ENCODE measurements at regions not wholly inside any gene's neighbourhood (a gene's known extent, or its start where the extent isn't known, plus 50 kb on each side); places are given as distances from the start of the nearest gene placed in this dataset.

DNA sequence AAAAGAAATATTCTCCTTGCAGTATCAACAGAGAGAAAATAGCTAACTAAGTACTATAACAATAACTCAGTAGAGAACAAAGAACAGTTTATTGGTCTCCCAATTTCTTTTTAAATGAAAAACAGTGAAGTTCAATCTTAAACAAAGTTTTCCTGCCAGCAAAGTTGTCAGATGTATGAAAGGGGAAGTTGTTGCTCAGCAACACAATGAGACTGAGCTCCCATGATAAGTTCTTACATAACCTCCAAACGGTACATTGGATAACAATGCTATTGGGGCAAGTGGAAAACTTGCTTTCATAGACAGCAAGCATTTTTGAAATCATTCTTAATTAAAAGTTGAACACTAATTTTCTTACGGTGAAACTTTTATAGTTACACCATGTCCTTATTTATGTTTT lies 94.9 kb downstream of the ALG10B start:
- in situ Hi-C loops (cut with MboI; ENCODE audit: low sequenced_read_pairs in 4 of 4), result no loop called here
- DNase-seq (no peak), ATAC-seq (no peak)
- Histone ChIP-seq H3K27ac (no peak overlapping the region), H3K27me3 (no peaks in the 10 kb centered on the region), H3K4me3 (no peak overlapping the region), H3K36me3 (no peaks in the 10 kb centered on the region), H3K4me1 (no peaks in the 10 kb centered on the region), H3K9me3 (no peaks in the 10 kb centered on the region)
- TF ChIP-seq, protein P1, sequence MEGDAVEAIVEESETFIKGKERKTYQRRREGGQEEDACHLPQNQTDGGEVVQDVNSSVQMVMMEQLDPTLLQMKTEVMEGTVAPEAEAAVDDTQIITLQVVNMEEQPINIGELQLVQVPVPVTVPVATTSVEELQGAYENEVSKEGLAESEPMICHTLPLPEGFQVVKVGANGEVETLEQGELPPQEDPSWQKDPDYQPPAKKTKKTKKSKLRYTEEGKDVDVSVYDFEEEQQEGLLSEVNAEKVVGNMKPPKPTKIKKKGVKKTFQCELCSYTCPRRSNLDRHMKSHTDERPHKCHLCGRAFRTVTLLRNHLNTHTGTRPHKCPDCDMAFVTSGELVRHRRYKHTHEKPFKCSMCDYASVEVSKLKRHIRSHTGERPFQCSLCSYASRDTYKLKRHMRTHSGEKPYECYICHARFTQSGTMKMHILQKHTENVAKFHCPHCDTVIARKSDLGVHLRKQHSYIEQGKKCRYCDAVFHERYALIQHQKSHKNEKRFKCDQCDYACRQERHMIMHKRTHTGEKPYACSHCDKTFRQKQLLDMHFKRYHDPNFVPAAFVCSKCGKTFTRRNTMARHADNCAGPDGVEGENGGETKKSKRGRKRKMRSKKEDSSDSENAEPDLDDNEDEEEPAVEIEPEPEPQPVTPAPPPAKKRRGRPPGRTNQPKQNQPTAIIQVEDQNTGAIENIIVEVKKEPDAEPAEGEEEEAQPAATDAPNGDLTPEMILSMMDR (IDR thresholded peaks at IDR 0.05 in 4 of 5, conservative IDR thresholded peaks at IDR 0.05 in 1 of 5), result no peak
- no peak for TF ChIP-seq POLR2A (IDR thresholded peaks at IDR 0.05)
- intact Hi-C loops (cut with DNase I; ENCODE audit: low total_unique reads), result no loop called here

DNA sequence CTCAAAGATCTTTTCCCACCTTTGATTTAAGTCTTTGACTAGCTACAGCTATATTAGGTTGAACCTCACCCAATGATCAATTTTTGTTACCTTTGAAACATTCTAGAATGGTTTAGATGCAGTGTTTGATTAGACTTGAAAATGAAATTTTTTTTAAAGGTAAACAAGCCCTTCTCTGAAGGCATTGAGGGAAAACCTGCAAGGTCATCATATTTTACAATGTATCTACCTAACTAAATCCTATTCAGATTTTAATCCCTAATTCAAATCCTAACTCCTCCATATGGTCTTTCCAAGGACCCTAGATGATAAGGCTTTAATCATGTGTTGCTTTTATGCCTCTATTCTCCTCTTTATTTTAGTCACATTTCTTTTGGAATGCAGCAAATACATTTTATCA lies 95.4 kb downstream of the ALG10B start:
- no peaks in the 10 kb centered on the region for H3K4me1 ChIP-seq
- DNase-seq (no peak), ATAC-seq (no peak)
- H3K4me3 ChIP-seq, result no peak overlapping the region
- in situ Hi-C loops (cut with MboI; ENCODE audit: low sequenced_read_pairs in 4 of 4), result no loop called here
- H3K27me3 ChIP-seq, result no peaks in the 10 kb centered on the region
- H3K9me3 ChIP-seq, result no peaks in the 10 kb centered on the region
- TF ChIP-seq POLR2A (IDR thresholded peaks at IDR 0.05), result no peak
- TF ChIP-seq, protein P1 (IDR thresholded peaks at IDR 0.05 in 4 of 5, conservative IDR thresholded peaks at IDR 0.05 in 1 of 5), result no peak
- no peak overlapping the region for H3K27ac ChIP-seq
- no peaks in the 10 kb centered on the region for H3K36me3 ChIP-seq
- intact Hi-C loops (cut with DNase I; ENCODE audit: low total_unique reads), result no loop called here

DNA sequence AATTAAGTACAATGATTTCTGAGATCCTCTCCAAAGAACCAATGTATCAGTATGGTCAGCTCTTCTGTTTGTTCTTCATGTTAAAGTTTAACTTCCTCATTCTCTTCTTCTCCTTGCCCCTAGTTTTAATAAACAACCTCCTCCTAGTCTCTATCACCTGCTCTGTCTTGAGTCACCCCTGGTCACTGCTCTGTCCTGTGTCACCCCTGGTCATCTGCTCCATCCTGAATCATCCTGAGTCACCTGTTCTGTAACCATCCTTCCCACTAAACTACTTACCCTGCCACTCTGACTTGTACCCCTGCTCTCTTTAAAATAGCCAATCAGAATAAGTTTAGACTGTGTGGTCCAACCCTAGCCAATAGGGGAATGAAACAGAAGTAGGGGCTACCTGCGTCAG lies 100.5 kb downstream of the ALG10B start:
- in situ Hi-C loops (cut with MboI; ENCODE audit: low sequenced_read_pairs in 4 of 4), result no loop called here
- intact Hi-C loops (cut with DNase I; ENCODE audit: low total_unique reads), result no loop called here
- ATAC-seq, result no peak

DNA sequence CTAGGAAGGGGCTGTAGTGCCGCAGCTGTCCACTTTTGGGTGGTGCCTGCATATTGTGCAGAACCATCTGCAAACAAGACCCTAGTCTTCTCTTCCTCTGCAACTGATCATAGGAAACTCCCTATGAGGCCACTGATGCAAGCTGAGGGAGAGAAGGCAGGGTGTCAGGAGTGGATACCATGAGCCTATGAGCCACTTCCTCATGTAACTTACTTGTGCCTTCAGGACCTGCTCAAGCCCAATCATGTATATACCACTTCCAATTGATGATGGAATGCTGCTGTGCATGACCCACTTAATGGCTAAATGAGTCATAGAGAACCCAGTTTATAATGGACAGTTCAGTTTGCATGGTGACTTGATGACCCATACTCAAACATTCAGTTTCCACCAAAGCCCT lies 107.9 kb downstream of the ALG10B start:
- ATAC-seq (no peak), DNase-seq (no peak)
- in situ Hi-C loops (cut with MboI; ENCODE audit: low sequenced_read_pairs in 4 of 4), result no loop called here
- Histone ChIP-seq H3K9me3 (no peaks in the 10 kb centered on the region), H3K36me3 (no peaks in the 10 kb centered on the region), H3K4me1 (no peaks in the 10 kb centered on the region), H3K27me3 (no peaks in the 10 kb centered on the region), H3K4me3 (no peak overlapping the region), H3K27ac (no peak overlapping the region)
- no peak for TF ChIP-seq POLR2A (IDR thresholded peaks at IDR 0.05)
- TF ChIP-seq, protein P1 (IDR thresholded peaks at IDR 0.05 in 4 of 5, conservative IDR thresholded peaks at IDR 0.05 in 1 of 5), result no peak
- intact Hi-C loops (cut with DNase I; ENCODE audit: low total_unique reads), result no loop called here

More for the DNA sequence above, 100.5 kb downstream of the ALG10B start:
- Histone ChIP-seq H3K27ac (no peak overlapping the region), H3K27me3 (no peaks in the 10 kb centered on the region), H3K4me3 (no peak overlapping the region), H3K36me3 (no peaks in the 10 kb centered on the region), H3K4me1 (no peaks in the 10 kb centered on the region), H3K9me3 (no peaks in the 10 kb centered on the region)
- TF ChIP-seq, protein P1 (IDR thresholded peaks at IDR 0.05 in 4 of 5, conservative IDR thresholded peaks at IDR 0.05 in 1 of 5), result no peak
- TF ChIP-seq POLR2A (IDR thresholded peaks at IDR 0.05), result no peak
- DNase-seq, result no peak

DNA sequence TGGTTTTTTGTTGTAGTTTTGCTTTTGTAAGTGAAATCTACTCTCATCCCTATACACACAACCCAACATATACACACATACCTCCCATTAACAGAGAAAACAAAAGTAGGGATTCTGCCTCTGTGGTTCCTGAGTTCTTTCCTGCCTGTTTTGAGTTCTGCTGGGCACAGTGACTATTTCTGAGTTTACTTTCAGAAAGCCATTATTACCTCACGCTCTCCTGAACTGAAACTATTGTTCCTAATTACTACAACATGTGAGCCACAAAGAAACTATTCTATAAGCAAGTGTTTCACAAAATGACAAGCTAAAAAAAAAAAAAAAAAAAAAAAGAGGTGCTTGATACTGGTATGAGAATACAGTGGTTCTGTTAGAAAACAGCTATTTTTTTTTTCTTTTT lies 110.9 kb downstream of the ALG10B start:
- ATAC-seq, result no peak
- H3K4me3 ChIP-seq, result no peak overlapping the region
- no peaks in the 10 kb centered on the region for H3K9me3 ChIP-seq
- DNase-seq, result no peak
- no peaks in the 10 kb centered on the region for H3K4me1 ChIP-seq
- no peak overlapping the region for H3K27ac ChIP-seq
- no peak for TF ChIP-seq POLR2A (IDR thresholded peaks at IDR 0.05)
- in situ Hi-C loops (cut with MboI; ENCODE audit: low sequenced_read_pairs in 4 of 4), result no loop called here
- H3K27me3 ChIP-seq, result no peaks in the 10 kb centered on the region
- no peaks in the 10 kb centered on the region for H3K36me3 ChIP-seq
- intact Hi-C loops (cut with DNase I; ENCODE audit: low total_unique reads), result no loop called here
